NCI-H1105 treated with DMSO at 0.1 percent for 48 hours (cell line): ENCODE measurements at regions not wholly inside any gene's neighbourhood (a gene's known extent, or its start where the extent isn't known, plus 50 kb on each side); places are given as distances from the start of the nearest gene placed in this dataset.

Experiments used
- DNase-seq: peaks from one replicate; lab custom pipeline; 2025; lab: John Stamatoyannopoulos, UW

DNA sequence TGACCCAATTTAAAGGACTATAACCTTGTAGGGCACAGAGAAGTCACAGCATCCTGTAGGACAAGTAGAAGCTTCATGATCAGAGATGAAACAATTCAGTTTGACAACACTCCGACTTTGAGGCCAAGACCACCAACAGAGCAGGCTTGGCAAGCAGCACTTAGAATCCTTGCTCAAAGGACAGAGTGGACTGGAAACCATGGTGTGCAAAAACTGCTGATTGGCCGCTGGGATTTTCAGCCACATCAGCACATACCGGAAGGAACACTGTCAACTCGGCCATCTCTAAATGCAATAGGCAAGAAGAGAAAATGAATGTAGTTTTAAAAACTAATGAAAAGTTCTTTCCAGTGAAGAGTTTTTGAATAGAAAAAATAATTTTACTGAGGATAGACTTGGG is 92.0 kb upstream of the PRMT6 start:
- DNase-seq = no peak

DNA sequence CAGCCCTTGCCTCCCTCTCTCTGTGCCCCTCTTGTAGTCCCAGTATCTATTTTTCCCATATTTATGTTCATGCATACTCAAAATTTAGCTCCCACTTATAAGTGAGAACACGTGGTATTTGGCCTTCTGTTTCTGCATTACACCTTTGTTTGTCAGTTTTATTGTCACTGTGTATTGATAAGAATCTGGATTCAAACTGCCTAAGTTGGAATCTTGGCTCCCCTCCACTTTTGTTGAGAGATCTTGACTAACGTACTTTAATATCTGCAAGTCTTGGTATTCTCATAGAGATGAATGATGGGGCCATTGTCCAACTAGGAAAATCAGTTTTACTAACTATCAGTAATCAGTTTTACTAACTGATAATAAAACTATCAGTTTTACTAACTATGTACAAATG is 87.8 kb upstream of the PRMT6 start:
- no peak for DNase-seq

- no peak for DNase-seq
Measured at GRCh38 chr1:106969731-106970130, 86.7 kb upstream of the PRMT6 start.

DNA sequence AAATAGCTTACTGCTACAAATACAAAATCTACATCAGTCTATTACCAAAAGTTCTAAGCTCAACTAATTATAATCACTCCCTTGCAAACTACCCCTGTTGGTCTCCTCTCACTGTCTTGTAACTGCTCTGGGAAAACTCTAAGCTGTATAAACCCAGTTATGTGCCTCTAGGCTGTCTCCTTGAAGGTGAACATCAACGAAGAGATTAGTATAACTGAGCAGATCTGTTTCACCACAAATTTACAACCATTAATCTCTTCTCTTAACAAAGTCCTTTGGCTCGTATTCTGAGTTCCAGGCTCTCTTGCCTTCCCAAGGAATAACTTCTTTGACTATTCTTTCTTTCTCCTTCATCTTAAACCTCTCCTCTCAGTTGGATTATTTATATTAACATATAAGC is 84.4 kb upstream of the PRMT6 start:
- no peak for DNase-seq

- DNase-seq = no peak
Measured at GRCh38 chr1:106975944-106976343, 80.5 kb upstream of the PRMT6 start.

GRCh38 chr1:106978477-106979322 is 77.8 kb upstream of the PRMT6 start:
- peak; percentile 24 for DNase-seq

DNA sequence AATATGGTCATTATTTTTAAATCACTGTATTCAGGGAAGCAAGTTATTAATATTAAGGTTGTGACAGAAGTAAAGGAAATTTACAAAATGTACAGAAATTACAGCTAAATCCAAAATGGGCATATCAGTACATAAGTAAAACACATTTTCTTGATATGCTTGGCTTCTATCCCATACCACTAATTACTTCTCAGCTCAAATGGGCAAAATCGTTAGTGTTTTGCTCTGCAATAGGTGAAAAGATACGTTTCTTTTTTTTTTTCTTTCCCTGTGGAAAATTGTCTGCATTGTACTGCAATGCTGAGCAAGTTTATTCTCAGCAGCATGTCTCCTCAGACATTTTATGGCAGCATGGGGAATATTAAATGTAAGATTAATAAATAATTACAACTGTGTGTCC is 77.1 kb upstream of the PRMT6 start:
- DNase-seq = no peak

- no peak for DNase-seq
Measured at GRCh38 chr1:106980121-106980520, 76.4 kb upstream of the PRMT6 start.

DNA sequence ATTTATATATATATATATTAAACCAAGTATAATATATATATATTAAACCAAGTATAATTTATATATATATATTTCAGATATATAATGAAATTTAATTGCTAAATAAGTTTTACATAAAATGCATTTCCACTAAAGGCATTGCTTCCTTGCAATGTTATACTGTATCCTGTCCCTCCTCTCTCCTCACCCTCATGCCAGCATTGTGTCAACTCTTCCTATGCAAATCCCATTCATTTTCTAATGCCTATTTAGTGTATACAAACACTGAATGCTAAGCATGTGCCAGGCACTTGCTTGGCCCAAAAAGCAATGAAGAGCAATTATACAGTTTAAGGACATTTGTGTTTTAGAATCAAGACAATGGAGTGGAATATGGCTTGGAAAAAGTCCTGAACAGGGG is 71.7 kb upstream of the PRMT6 start:
- DNase-seq = no peak

GRCh38 chr1:106986603-106987002 is 69.9 kb upstream of the PRMT6 start:
- DNase-seq = peak; percentile 25

- DNase-seq = no peak
Measured at GRCh38 chr1:106995970-106996369, 60.5 kb upstream of the PRMT6 start.

- DNase-seq = no peak
Measured at GRCh38 chr1:106998431-106999002, 58.0 kb upstream of the PRMT6 start.

DNA sequence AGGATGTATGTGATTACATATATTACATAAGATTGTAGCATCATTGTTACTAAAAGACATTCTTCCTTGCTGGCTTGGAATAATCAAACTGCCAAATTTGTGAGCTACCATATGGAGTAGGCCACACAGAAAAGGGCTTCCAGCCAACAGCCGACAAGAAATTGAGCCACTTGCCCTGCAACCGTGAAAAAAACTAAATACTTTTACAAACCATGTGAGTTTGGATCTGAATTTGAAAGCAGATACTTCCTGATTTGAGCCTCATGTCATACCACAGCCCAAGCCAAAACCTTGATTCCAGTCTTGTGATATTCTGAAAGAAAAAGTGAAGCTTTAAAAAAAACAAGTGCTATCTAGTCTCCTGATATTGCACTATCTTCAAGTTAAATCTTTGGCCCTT is 55.6 kb upstream of the PRMT6 start:
- no peak for DNase-seq

- DNase-seq = no peak
Measured at GRCh38 chr1:107003972-107004371, 52.5 kb upstream of the PRMT6 start.

- no peak for DNase-seq
Measured at GRCh38 chr1:107004421-107004820, 52.1 kb upstream of the PRMT6 start.
